ENCODE measurements at regions not wholly inside any gene's neighbourhood (a gene's known extent, or its start where the extent isn't known, plus 50 kb on each side); places are given as distances from the start of the nearest gene placed in this dataset.

GRCh38 chr1:34330061-34330460, 153.4 kb downstream of the C1orf94 start:
- no peak for DNase-seq (ENCODE audit: low read depth)

DNA sequence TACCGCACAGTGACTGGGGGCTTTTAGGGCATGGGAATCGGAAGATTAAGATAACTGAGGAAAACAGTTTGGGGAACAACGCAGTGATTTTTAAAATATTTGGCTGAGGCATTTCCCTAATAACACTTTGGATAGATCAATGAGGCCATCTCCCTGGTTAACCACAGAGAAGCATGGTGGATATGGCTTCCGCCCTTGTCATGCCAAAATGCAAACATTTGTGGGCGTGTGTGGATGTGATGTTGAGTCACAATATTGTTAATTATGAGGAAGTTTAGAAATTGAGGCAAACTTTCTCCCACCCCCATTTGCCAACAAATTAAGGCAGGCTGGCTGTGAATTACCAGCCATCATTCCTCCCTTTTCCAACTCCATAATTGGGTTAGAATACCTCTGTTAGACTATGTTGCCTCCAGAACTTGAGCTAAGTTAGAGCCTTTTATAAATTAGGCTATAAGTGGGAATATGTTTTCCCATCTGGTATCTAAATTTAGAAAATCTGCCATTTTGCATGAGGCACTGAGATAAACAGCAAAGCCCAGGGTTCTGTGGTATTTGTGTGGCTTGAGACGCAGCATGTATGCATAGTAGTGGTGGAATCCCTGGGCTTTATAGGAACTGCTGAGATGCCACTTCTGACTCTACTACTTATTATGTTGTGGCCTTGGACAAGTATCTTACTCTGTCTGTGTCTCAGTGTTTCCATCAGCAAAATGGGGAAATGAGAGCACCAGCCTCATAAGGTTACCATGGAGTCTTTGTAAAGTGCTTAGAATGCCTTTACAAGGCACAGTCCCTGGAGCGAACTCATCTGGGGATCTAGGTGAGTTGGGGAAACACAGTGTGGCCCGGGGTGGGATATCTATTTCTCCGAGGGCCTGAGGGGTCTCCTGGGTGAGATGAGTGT, 154.6 kb downstream of the C1orf94 start:
- DNase-seq (ENCODE audit: low read depth) = no peak

DNA sequence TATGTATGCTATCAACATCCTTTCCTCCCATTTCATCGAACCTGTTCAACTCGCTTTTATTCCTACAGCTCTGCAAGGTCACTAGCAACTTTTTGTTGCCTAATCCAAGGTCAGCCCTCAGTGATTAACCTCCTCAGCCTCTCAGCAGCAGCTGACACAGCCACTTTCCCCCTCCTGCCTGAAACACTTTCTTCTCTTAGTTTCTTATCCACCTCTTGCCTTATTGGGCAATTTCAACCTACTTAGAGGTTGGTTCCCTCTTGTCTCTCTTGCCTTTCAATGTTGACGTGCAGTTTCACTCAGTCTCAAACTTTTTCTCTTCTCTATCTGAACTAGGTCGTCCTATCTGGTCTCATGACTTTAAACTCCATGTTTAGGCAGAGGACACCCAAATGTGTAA, 156.3 kb downstream of the C1orf94 start:
- no peak for DNase-seq (ENCODE audit: low read depth)

- no peak for DNase-seq (ENCODE audit: low read depth)
These were observed 162.2 kb downstream of the C1orf94 start for GRCh38 chr1:34338871-34339270.

- no peak for DNase-seq (ENCODE audit: low read depth)
These were observed 165.2 kb downstream of the C1orf94 start for GRCh38 chr1:34341896-34342295.

DNA sequence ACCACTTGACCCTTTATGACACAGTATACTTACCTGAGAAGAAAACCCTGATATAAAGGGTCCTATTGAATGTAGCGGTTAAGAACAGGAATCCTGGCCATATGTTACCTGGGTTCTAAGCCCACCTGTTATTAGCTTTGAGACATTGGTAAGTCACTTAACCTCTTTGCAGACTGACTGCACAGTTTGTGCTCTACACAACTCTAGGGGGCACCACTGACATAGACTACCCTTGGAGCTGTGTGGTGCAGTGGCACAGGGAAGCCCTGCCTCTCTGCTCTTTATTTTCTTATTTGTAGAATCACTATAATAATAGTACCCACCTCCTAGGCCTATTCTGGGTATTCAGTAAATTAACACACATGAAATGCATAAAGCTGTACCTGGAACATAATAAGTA, 165.6 kb downstream of the C1orf94 start:
- no peak for DNase-seq (ENCODE audit: low read depth)

- DNase-seq (ENCODE audit: low read depth) = no peak
These were observed 169.4 kb downstream of the C1orf94 start for GRCh38 chr1:34346128-34346527.

GRCh38 chr1:34353409-34353808, 176.7 kb downstream of the C1orf94 start:
- no peak for DNase-seq (ENCODE audit: low read depth)

- DNase-seq (ENCODE audit: low read depth) = no peak
These were observed 177.7 kb downstream of the C1orf94 start for GRCh38 chr1:34354367-34354766.

DNA sequence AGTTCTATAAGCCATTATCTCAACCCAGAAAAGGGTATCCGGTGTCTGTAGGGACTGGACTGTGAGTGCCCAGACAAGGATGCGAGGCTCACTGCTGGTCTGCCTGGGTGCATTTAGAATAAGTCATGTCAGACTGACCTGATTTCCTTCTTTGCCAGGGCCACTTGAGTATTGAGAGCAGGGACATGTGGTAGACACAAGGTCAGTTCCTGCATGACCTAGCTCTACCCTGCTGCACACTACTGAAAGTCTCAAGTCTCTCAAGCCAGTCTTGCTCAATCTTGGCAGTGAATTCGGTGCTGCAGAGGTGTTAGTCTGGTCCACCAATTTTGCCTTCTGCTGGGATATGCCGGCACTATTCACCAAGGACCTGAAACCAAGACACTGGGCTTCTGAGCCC, 180.1 kb downstream of the C1orf94 start:
- DNase-seq (ENCODE audit: low read depth) = no peak

GRCh38 chr1:34358636-34359035, 181.9 kb downstream of the C1orf94 start:
- DNase-seq (ENCODE audit: low read depth) = no peak

GRCh38 chr1:34359411-34359810, 182.7 kb downstream of the C1orf94 start:
- DNase-seq (ENCODE audit: low read depth) = no peak

DNA sequence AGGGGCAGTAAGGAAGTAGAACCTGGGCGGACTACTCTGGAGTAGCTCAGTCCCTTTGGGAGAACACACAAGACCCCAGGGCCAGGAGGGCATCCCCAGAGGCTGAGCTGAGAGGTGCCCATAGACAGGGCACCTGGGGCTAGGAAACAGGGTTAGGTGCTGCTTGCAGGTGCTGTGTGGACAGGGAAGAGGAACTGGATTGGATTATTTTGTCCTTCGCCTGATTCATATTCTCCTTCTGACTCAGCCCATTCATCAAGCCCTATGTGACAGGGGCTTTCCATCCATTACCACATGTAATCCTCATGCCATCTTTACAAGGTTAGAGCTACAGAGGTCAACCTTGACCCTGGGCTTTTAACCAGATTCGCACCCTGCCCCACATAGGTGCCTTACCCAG, 183.9 kb downstream of the C1orf94 start:
- DNase-seq (ENCODE audit: low read depth) = no peak

- no peak for DNase-seq (ENCODE audit: low read depth)
These were observed 184.4 kb downstream of the C1orf94 start for GRCh38 chr1:34361121-34361520.

DNA sequence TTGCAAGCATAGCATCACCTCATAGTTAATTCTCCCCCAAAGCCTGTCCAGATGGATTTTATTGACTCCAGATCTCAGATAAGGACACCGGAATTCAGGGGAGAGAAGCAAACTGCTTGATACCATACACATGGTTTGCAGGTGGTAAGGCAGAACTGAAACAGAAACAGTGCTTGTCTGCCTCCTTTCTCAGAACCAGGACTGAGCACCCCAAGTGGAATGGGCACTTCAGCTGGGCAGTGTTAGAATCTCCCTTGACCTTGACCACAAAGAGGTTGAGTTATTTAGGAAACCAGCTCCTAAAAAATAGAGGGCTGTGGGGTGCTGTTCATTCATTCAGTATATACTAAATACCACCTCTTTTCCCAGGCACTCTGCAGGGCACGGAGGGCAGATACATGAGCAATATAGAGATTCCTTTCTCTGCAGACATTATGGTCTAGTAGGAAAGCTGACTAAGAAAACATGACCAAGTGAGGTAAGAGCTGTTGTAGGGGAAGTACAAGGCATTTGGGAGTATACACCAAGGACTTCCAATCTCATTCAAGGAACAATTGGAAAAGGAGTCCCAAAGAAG, 185.2 kb downstream of the C1orf94 start:
- no peak for DNase-seq (ENCODE audit: low read depth)

GRCh38 chr1:34362949-34363348, 186.2 kb downstream of the C1orf94 start:
- no peak for DNase-seq (ENCODE audit: low read depth)

- no peak for DNase-seq (ENCODE audit: low read depth)
These were observed 186.7 kb downstream of the C1orf94 start for GRCh38 chr1:34363447-34363846.

- no peak for DNase-seq (ENCODE audit: low read depth)
These were observed 187.2 kb downstream of the C1orf94 start for GRCh38 chr1:34363915-34364314.

DNA sequence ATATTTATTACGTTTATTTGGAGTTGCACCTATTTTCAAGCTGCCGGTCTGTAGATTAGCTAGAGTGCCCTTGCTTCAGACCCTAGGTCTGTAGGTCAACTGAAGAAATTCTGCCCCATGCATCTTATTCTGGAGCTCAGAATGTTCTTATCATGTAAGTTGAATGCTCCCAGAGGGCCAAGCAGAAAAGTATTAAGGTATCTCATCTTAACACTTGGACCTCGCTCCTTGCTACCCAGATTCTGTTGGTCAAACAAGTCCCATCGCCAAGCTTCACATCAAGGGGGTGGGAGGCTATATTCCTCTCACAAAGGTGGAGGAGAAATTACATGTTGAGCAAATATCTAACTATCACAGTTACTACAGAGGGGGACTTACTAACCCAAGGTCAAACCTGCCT, 187.7 kb downstream of the C1orf94 start:
- DNase-seq (ENCODE audit: low read depth) = no peak

DNA sequence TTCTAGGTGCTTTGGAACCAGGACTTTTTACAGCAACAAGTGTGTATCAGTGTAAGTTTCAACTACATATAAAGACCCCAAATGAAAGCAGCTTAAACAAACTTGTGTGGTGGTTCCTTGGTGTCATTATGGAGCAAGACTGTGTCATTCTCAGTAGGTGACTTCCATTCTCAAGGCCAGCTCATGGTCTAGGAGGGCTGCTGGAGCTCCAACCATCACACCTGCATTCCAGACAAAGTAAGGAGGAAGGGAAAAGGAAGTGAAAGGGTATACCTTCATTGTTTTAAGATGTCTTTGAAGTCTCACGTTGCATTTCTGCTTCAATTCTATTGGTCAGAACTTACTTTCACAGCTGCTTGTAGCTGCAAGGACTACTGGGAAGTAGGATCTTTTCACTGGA, 188.6 kb downstream of the C1orf94 start:
- no peak for DNase-seq (ENCODE audit: low read depth)

GRCh38 chr1:34366875-34367624, 190.3 kb downstream of the C1orf94 start:
- DNase-seq (ENCODE audit: low read depth) = no peak

DNA sequence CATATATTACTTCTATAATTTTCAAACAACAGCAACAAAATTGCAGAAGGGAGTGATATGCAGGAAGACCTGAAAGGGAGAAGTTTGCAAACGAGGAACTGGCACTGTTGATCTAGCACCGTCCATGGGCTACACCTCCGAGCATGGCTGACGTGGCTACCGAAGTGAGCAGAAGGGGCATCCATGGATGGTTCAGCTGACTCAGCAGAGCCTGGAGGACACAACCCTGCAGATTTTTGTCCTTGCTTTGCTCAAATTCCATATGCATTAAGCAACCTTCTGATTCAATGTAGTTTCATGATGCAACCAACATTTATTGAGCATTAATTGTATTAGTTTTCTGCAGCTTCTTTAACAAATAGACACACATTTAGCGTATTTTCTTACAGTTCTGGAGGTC, 191.2 kb downstream of the C1orf94 start:
- no peak for DNase-seq (ENCODE audit: low read depth)
